H1 (cell line): ENCODE measurements at regions not wholly inside any gene's neighbourhood (a gene's known extent, or its start where the extent isn't known, plus 50 kb on each side); places are given as distances from the start of the nearest gene placed in this dataset.

Source experiments
- CTCF ChIA-PET: fragments of 300-600 bp; sonication (Branson Sonifier 250); formaldehyde crosslinking; loops from one replicate; lab custom pipeline; 2021; ENCODE audit not compliant: partially characterized antibody; lab: Charles Lee
- POLR2A ChIA-PET: fragments of 300-600 bp; sonication (Branson Sonifier 250); formaldehyde crosslinking; loops from one replicate; lab custom pipeline; 2021; ENCODE audit warnings: inconsistent platforms; ENCODE audit not compliant: partially characterized antibody; lab: Charles Lee
- DNase-seq, 2 experiments: peaks; one replicate each; pipeline versions ENCODE4 v3.0.0 to v3.0.0-alpha.2; 2010 to 2022; ENCODE audit warnings: low spot score in 2 of 2, low read depth in 1 of 2, mixed read lengths in 1 of 2
- FAIRE-seq: peaks from 2 replicates; lab custom pipeline; 2011; peaks lifted over from hg19 to GRCh38; lab: Jason Lieb, UNC
- H2AFZ ChIP-seq: 2 replicates; pipeline ENCODE4 v1.8.1; 2012; ENCODE audit warnings: low read length, inconsistent platforms
- H2AK5ac ChIP-seq: 2 replicates; pipeline ENCODE4 v1.6.1; 2013; ENCODE audit warnings: low read depth, low read length
- H2BK120ac ChIP-seq: replicated peaks from 2 replicates; pipeline ENCODE3; 2013; ENCODE audit warnings: low read depth, low read length, inconsistent platforms
- H2BK12ac ChIP-seq: 2 replicates; pipeline ENCODE4 v1.6.1; 2013; ENCODE audit warnings: low read depth, low read length
- H2BK15ac ChIP-seq: 2 replicates; pipeline ENCODE4 v1.6.1; 2013; ENCODE audit warnings: low read length
- H2BK20ac ChIP-seq: 2 replicates; pipeline ENCODE4 v1.6.1; 2013; ENCODE audit warnings: low read length
- H2BK5ac ChIP-seq: 2 replicates; pipeline ENCODE4 v1.6.1; 2013; ENCODE audit warnings: low read depth, low read length
- H3K14ac ChIP-seq: 2 replicates; pipeline ENCODE4 v1.6.1; 2013; ENCODE audit warnings: inconsistent platforms; ENCODE audit not compliant: insufficient read length
- H3K18ac ChIP-seq: 2 replicates; pipeline ENCODE4 v1.6.1; 2013; ENCODE audit warnings: low read length; ENCODE audit errors: extremely low read depth
- H3K23ac ChIP-seq: 2 replicates; pipeline ENCODE4 v1.6.1; 2013; ENCODE audit warnings: inconsistent platforms; ENCODE audit not compliant: insufficient read length
- H3K23me2 ChIP-seq: 2 replicates; pipeline ENCODE4 v1.6.1; 2013; ENCODE audit warnings: low read depth, low read length
- H3K27ac ChIP-seq: 2 replicates; pipeline ENCODE4 v1.6.1; 2011; ENCODE audit warnings: low read depth, low read length, inconsistent platforms
- H3K27me3 ChIP-seq, 4 experiments: replicated peaks in 1 of 4; 1 replicate in 1 of 4; 2 replicates in 3 of 4; pipeline versions ENCODE4 v1.6.1 to v1.8.1; 2011 to 2013; ENCODE audit warnings: low read length in 3 of 4, mild to moderate bottlenecking in 3 of 4, inconsistent platforms in 2 of 4, mixed read lengths in 2 of 4, moderate library complexity in 1 of 4; ENCODE audit not compliant: control insufficient read depth in 3 of 4, insufficient read depth in 3 of 4; ENCODE audit errors: extremely low read depth in 1 of 4
- H3K36me3 ChIP-seq, 4 experiments: 2 replicates each; pipeline versions ENCODE4 v1.6.1 to v1.8.1; 2011 to 2013; ENCODE audit warnings: mild to moderate bottlenecking in 4 of 4, low read length in 3 of 4, moderate library complexity in 2 of 4, control low read depth in 1 of 4, inconsistent platforms in 1 of 4; ENCODE audit not compliant: insufficient read depth in 4 of 4, control insufficient read depth in 2 of 4
- H3K4ac ChIP-seq: replicated peaks from 2 replicates; pipeline ENCODE3; 2013; ENCODE audit warnings: low read length, low read depth, mixed read lengths, inconsistent platforms; ENCODE audit not compliant: insufficient read length
- H3K4me1 ChIP-seq, 4 experiments: replicated peaks in 1 of 4; 1 replicate in 1 of 4; 2 replicates in 3 of 4; pipeline versions ENCODE4 v1.6.1 to v1.8.1; 2011 to 2013; ENCODE audit warnings: low read length in 3 of 4, inconsistent platforms in 2 of 4, mixed read lengths in 1 of 4; ENCODE audit not compliant: insufficient read depth in 4 of 4, control insufficient read depth in 3 of 4
- H3K4me2 ChIP-seq, 2 experiments: 2 replicates each; pipeline versions ENCODE4 v1.6.1 to v1.8.1; 2011 to 2013; ENCODE audit warnings: low read depth in 2 of 2, low read length in 2 of 2, control low read depth in 1 of 2, inconsistent platforms in 1 of 2, mild to moderate bottlenecking in 1 of 2; ENCODE audit not compliant: insufficient read depth in 1 of 2
- H3K4me3 ChIP-seq, 4 experiments: fragments of 200-600, 300-600 bp in 1 of 4; sonication (generic), shearing (Covaris generic), sonication (Bioruptor Twin) in 1 of 4; 2 replicates each; pipeline versions ENCODE4 v1.5.1 to v1.8.1; 2011 to 2016; ENCODE audit warnings: low read length in 4 of 4, low read depth in 3 of 4, control low read depth in 2 of 4, inconsistent platforms in 2 of 4, mild to moderate bottlenecking in 2 of 4, mixed read lengths in 1 of 4, moderate library complexity in 1 of 4; ENCODE audit not compliant: insufficient read depth in 2 of 4; ENCODE audit errors: extremely low read depth in 1 of 4
- H3K56ac ChIP-seq: replicated peaks from 2 replicates; pipeline ENCODE3; 2013; ENCODE audit warnings: low read depth, mild to moderate bottlenecking, mixed read lengths, low read length, inconsistent platforms; ENCODE audit not compliant: insufficient read length
- H3K79me1 ChIP-seq: 2 replicates; pipeline ENCODE4 v1.6.1; 2013; ENCODE audit warnings: low read depth, low read length, control low read depth
- H3K79me2 ChIP-seq, 2 experiments: 2 replicates each; pipeline versions ENCODE4 v1.6.1 to v1.8.1; 2012 to 2013; ENCODE audit warnings: low read length in 2 of 2, mild to moderate bottlenecking in 2 of 2, inconsistent platforms in 1 of 2; ENCODE audit not compliant: insufficient read depth in 2 of 2, control insufficient read depth in 1 of 2
- H3K9ac ChIP-seq, 4 experiments: replicated peaks in 1 of 4; 1 replicate in 1 of 4; 2 replicates in 3 of 4; pipeline versions ENCODE4 v1.6.1 to v1.8.1; 2011 to 2013; ENCODE audit warnings: low read depth in 3 of 4, low read length in 3 of 4, control low read depth in 2 of 4, mild to moderate bottlenecking in 2 of 4, moderate library complexity in 2 of 4, inconsistent platforms in 1 of 4; ENCODE audit errors: extremely low read depth in 1 of 4
- H3K9me3 ChIP-seq, 2 experiments: 2 replicates each; pipeline versions ENCODE4 v1.6.1 to v1.8.1; 2012 to 2013; ENCODE audit warnings: mild to moderate bottlenecking in 2 of 2, moderate library complexity in 2 of 2, control low read depth in 1 of 2, inconsistent platforms in 1 of 2, low read depth in 1 of 2, low read length in 1 of 2, mixed read lengths in 1 of 2; ENCODE audit not compliant: insufficient read depth in 2 of 2
- H4K20me1 ChIP-seq, 2 experiments: replicated peaks in 1 of 2; 2 replicates each; pipeline versions ENCODE3 to v1.8.1; 2011 to 2013; ENCODE audit warnings: inconsistent platforms in 2 of 2, low read length in 2 of 2, mild to moderate bottlenecking in 1 of 2; ENCODE audit not compliant: insufficient read depth in 2 of 2, control insufficient read depth in 1 of 2
- H4K5ac ChIP-seq: 2 replicates; pipeline ENCODE4 v1.6.1; 2013; ENCODE audit warnings: low read length, low read depth, mixed read lengths, inconsistent platforms; ENCODE audit not compliant: insufficient read length
- H4K8ac ChIP-seq: 2 replicates; pipeline ENCODE4 v1.8.0; 2013; ENCODE audit warnings: mild to moderate bottlenecking, moderate library complexity, low read length, inconsistent platforms; ENCODE audit not compliant: insufficient read depth; ENCODE audit errors: extremely low read depth
- H4K91ac ChIP-seq: replicated peaks from 2 replicates; pipeline ENCODE3; 2013; ENCODE audit warnings: low read length, mixed read lengths, inconsistent platforms; ENCODE audit not compliant: insufficient read length
- ATF3 ChIP-seq: IDR thresholded peaks from 2 replicates; pipeline ENCODE4 v1.6.1; 2011; ENCODE audit warnings: low read depth, mild to moderate bottlenecking, low read length; ENCODE audit not compliant: insufficient read depth
- HDAC2 ChIP-seq, 2 experiments: fragments of 300-600 bp in 1 of 2; sonication (generic) in 1 of 2; IDR thresholded peaks; 2 replicates each; pipeline ENCODE4 v1.6.1; 2011 to 2012; ENCODE audit warnings: low read depth in 2 of 2, low read length in 2 of 2, mild to moderate bottlenecking in 2 of 2, moderate library complexity in 2 of 2, borderline replicate concordance in 1 of 2, inconsistent platforms in 1 of 2
- KDM1A ChIP-seq: fragments of 200-600, 300-600 bp; sonication (generic); IDR thresholded peaks from 2 replicates; pipeline ENCODE4 v1.7.1; 2016; ENCODE audit warnings: mild to moderate bottlenecking, low read length, borderline replicate concordance
- NRF1 ChIP-seq: IDR thresholded peaks from 2 replicates; pipeline ENCODE4 v1.6.1; 2011; ENCODE audit warnings: mild to moderate bottlenecking, low read depth, low read length, improper control_type of control experiment
- SAP30 ChIP-seq: fragments of 300-600 bp; sonication (generic); IDR thresholded peaks from 2 replicates; pipeline ENCODE4 v1.7.1; 2012; ENCODE audit warnings: low read length, moderate library complexity, mild to moderate bottlenecking, inconsistent platforms; ENCODE audit not compliant: insufficient read depth, insufficient replicate concordance
- WGBS, 2 experiments: shearing (Covaris generic) in 1 of 2; methylation state at CpG; one replicate each; pipeline versions ENCODE4 v1.1.6 to v1.1.7; 2013 to 2015; ENCODE audit warnings: low lambda C conversion rate in 2 of 2, mixed read lengths in 2 of 2, inconsistent platforms in 1 of 2, low coverage in 1 of 2, missing lambda C conversion rate in 1 of 2; ENCODE audit not compliant: insufficient replicate concordance in 2 of 2, insufficient coverage in 1 of 2, insufficient read length in 1 of 2; ENCODE audit errors: extremely low coverage in 1 of 2, missing lambda C conversion rate in 1 of 2; 5-methylcytosine and 5-hydroxymethylcytosine counted together

GRCh38 chr5:165304193-165304827 lies 1798.9 kb downstream of the MAT2B start:
- POLR2A ChIA-PET: no interaction called here
- no peak overlapping the region for H2BK15ac ChIP-seq
- H2BK5ac ChIP-seq: no peak overlapping the region

More at GRCh38 chr5:165304193-165304827, 1798.9 kb downstream of the MAT2B start:
- Histone ChIP-seq H3K9ac (no peak overlapping the region), H3K79me2 (no peaks in the 10 kb centered on the region), H3K23ac (no peak overlapping the region), H2BK120ac (no peak overlapping the region), H3K4ac (no peak overlapping the region), H3K14ac (no peak overlapping the region), H4K5ac (no peak overlapping the region), H2AK5ac (no peak overlapping the region), H4K91ac (no peak overlapping the region), H2BK20ac (no peak overlapping the region), H3K4me3 (no peak overlapping the region), H3K9me3 (peaks cover 3 to 5% of the 10 kb centered on the region in 2 experiments; a peak in 2 of 4 replicates), H2BK12ac (no peak overlapping the region), H3K23me2 (no peaks in the 10 kb centered on the region), H3K27ac (no peak overlapping the region), H2AFZ (peak overlapping the region; percentile 97), H3K79me1 (no peaks in the 10 kb centered on the region), H3K4me2 (no peak overlapping the region), H3K36me3 (no peaks in the 10 kb centered on the region), H3K27me3 (no peaks in the 10 kb centered on the region), H4K20me1 (no peaks in the 10 kb centered on the region), H3K18ac (no peak overlapping the region), H3K56ac (no peak overlapping the region), H4K8ac (no peak overlapping the region), H3K4me1 (no peaks in the 10 kb centered on the region)
- no peak for FAIRE-seq
- CTCF ChIA-PET: no interaction called here
- DNase-seq: no peak
- WGBS, 2 experiments: 96% methylated on average over 6 of the region's 6 CpGs; no CpG with 5 or more reads in 1 of the 2 experiments
- no peak for TF ChIP-seq KDM1A
- TF ChIP-seq NRF1: no peak
- no peak for TF ChIP-seq HDAC2 (IDR thresholded peaks at IDR 0.05; ENCODE audit: borderline replicate concordance in 1 of 2, low read depth in 2 of 2, low read length in 2 of 2)
- TF ChIP-seq ATF3: no peak
- TF ChIP-seq SAP30: no peak
